GM12892 (cell line): ENCODE measurements at regions not wholly inside any gene's neighbourhood (a gene's known extent, or its start where the extent isn't known, plus 50 kb on each side); places are given as distances from the start of the nearest gene placed in this dataset.

Experiments used
- POLR2A ChIP-seq: IDR thresholded peaks from 2 replicates; pipeline ENCODE4 v1.6.1; 2011; ENCODE audit warnings: low read depth, low read length, control low read depth
- TAF1 ChIP-seq: IDR thresholded peaks from 2 replicates; pipeline ENCODE4 v1.6.1; 2011; ENCODE audit warnings: low read depth, mild to moderate bottlenecking, control low read depth, low read length, borderline replicate concordance

GRCh38 chr12:87280356-87280755 lies 748.8 kb downstream of the C12orf50 start:
- no peak for TF ChIP-seq POLR2A
- TF ChIP-seq TAF1, result no peak
